ENCODE measurements at regions not wholly inside any gene's neighbourhood (a gene's known extent, or its start where the extent isn't known, plus 50 kb on each side); places are given as distances from the start of the nearest gene placed in this dataset.

GRCh38 chr7:85638394-85638793 is 451.5 kb upstream of the SEMA3D start:
- DNase-seq (ENCODE audit: low spot score): no peak
- H3K36me3 ChIP-seq (ENCODE audit: low read depth): no peaks in the 10 kb centered on the region
- H3K4me3 ChIP-seq (ENCODE audit: severe bottlenecking): no peak overlapping the region
- no peak for TF ChIP-seq CTCF (IDR thresholded peaks at IDR 0.05; ENCODE audit: poor library complexity, severe bottlenecking)
- no peaks in the 10 kb centered on the region for H3K27me3 ChIP-seq (ENCODE audit: insufficient read depth, poor library complexity, severe bottlenecking)
- no peak overlapping the region for H3K27ac ChIP-seq (ENCODE audit: poor library complexity, severe bottlenecking)
- no peaks in the 10 kb centered on the region for H3K4me1 ChIP-seq (ENCODE audit: insufficient read depth, poor library complexity, severe bottlenecking)
- H3K9me3 ChIP-seq (ENCODE audit: severe bottlenecking): no peaks in the 10 kb centered on the region
- ATAC-seq (ENCODE audit: low read depth): no peak

GRCh38 chr7:85634951-85635350 is 448.1 kb upstream of the SEMA3D start:
- no peaks in the 10 kb centered on the region for H3K36me3 ChIP-seq (ENCODE audit: low read depth)
- no peak for TF ChIP-seq CTCF (IDR thresholded peaks at IDR 0.05; ENCODE audit: poor library complexity, severe bottlenecking)
- no peak overlapping the region for H3K4me3 ChIP-seq (ENCODE audit: severe bottlenecking)
- DNase-seq (ENCODE audit: low spot score) (no peak), ATAC-seq (ENCODE audit: low read depth) (no peak)
- no peaks in the 10 kb centered on the region for H3K9me3 ChIP-seq (ENCODE audit: severe bottlenecking)
- H3K27me3 ChIP-seq (ENCODE audit: insufficient read depth, poor library complexity, severe bottlenecking): no peaks in the 10 kb centered on the region
- H3K4me1 ChIP-seq (ENCODE audit: insufficient read depth, poor library complexity, severe bottlenecking): no peaks in the 10 kb centered on the region
- H3K27ac ChIP-seq (ENCODE audit: poor library complexity, severe bottlenecking): no peak overlapping the region

GRCh38 chr7:85630904-85631600 is 444.2 kb upstream of the SEMA3D start:
- no peak for TF ChIP-seq CTCF (IDR thresholded peaks at IDR 0.05; ENCODE audit: poor library complexity, severe bottlenecking)

GRCh38 chr7:85627791-85628586 is 441.1 kb upstream of the SEMA3D start:
- Histone ChIP-seq H3K4me1 (ENCODE audit: insufficient read depth, poor library complexity, severe bottlenecking) (no peaks in the 10 kb centered on the region), H3K36me3 (ENCODE audit: low read depth) (no peaks in the 10 kb centered on the region), H3K9me3 (ENCODE audit: severe bottlenecking) (no peaks in the 10 kb centered on the region), H3K27ac (ENCODE audit: poor library complexity, severe bottlenecking) (no peak overlapping the region), H3K27me3 (ENCODE audit: insufficient read depth, poor library complexity, severe bottlenecking) (no peaks in the 10 kb centered on the region), H3K4me3 (ENCODE audit: severe bottlenecking) (no peak overlapping the region)
- DNase-seq (ENCODE audit: low spot score) (no peak), ATAC-seq (ENCODE audit: low read depth) (no peak)
- no peak for TF ChIP-seq CTCF (IDR thresholded peaks at IDR 0.05; ENCODE audit: poor library complexity, severe bottlenecking)

More at GRCh38 chr7:85630904-85631600, 444.2 kb upstream of the SEMA3D start:
- DNase-seq (ENCODE audit: low spot score) (no peak), ATAC-seq (ENCODE audit: low read depth) (no peak)
- H3K36me3 ChIP-seq (ENCODE audit: low read depth): no peaks in the 10 kb centered on the region
- H3K4me3 ChIP-seq (ENCODE audit: severe bottlenecking): no peak overlapping the region
- no peaks in the 10 kb centered on the region for H3K9me3 ChIP-seq (ENCODE audit: severe bottlenecking)
- H3K4me1 ChIP-seq (ENCODE audit: insufficient read depth, poor library complexity, severe bottlenecking): no peaks in the 10 kb centered on the region
- no peaks in the 10 kb centered on the region for H3K27me3 ChIP-seq (ENCODE audit: insufficient read depth, poor library complexity, severe bottlenecking)
- H3K27ac ChIP-seq (ENCODE audit: poor library complexity, severe bottlenecking): no peak overlapping the region

- no peak for TF ChIP-seq CTCF (IDR thresholded peaks at IDR 0.05; ENCODE audit: poor library complexity, severe bottlenecking)
- no peak for DNase-seq (ENCODE audit: low spot score)
- ATAC-seq (ENCODE audit: low read depth): no peak
- Histone ChIP-seq H3K4me3 (ENCODE audit: severe bottlenecking) (no peak overlapping the region), H3K4me1 (ENCODE audit: insufficient read depth, poor library complexity, severe bottlenecking) (no peaks in the 10 kb centered on the region), H3K9me3 (ENCODE audit: severe bottlenecking) (no peaks in the 10 kb centered on the region), H3K27me3 (ENCODE audit: insufficient read depth, poor library complexity, severe bottlenecking) (no peaks in the 10 kb centered on the region), H3K27ac (ENCODE audit: poor library complexity, severe bottlenecking) (no peak overlapping the region), H3K36me3 (ENCODE audit: low read depth) (no peaks in the 10 kb centered on the region)
These were observed 435.2 kb upstream of the SEMA3D start for GRCh38 chr7:85622059-85622458.

All from RWPE2 (cell line).